ENCODE measurements at regions not wholly inside any gene's neighbourhood (a gene's known extent, or its start where the extent isn't known, plus 50 kb on each side); places are given as distances from the start of the nearest gene placed in this dataset.

DNA sequence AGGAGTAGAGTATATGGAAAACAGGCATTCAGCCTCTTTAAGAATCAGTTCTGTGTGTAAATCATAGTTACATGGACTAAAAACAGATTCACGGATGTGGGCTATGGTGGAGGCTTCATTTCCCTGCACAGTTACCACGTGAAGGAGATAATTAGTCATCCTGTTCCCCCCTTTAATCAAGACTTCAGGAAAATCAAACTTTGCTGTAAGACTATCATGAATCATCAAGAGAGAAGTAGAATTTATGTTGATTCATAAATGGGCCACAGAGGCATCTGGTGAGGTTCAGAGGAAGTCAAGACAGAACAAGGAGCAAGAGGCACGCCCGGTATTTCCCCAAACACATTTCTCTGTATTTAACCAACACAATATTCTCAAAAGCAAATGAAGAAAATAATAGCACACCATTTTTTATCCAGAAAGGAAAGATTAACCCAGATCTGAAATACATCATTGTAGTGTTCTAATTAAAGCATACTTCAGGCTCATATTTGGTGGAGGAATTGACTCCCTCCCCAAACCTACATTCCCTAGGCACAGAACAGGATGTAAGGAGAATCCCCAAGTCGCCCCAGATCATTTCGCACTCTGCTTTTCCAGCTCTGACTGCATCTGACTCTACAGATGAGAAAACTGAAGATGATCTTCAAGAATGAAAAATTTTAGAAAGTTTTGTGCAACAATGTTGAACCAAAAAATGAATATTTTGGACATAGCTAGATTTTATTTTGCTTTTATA, 175.8 kb upstream of the GAS1 start:
- DNase-seq, result peak; percentile 0

DNA sequence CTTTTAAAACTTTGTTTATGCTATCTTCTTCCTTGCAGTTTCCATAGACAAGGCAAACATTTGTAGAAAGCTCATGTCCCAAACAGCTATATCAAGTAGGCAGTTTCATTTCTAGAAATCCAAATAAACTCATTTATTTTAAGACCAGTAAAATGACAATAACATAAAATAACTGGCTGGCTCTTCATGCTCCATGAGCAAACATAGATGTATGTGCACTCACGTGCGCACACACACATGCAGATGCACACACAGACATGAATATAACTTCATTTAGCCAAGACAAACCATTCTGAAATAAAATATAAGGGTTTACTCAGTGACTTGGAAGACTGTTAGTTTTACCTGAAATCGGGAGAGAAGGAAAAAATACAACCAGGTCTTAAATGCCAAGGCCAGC, 176.5 kb upstream of the GAS1 start:
- no peak for DNase-seq

DNA sequence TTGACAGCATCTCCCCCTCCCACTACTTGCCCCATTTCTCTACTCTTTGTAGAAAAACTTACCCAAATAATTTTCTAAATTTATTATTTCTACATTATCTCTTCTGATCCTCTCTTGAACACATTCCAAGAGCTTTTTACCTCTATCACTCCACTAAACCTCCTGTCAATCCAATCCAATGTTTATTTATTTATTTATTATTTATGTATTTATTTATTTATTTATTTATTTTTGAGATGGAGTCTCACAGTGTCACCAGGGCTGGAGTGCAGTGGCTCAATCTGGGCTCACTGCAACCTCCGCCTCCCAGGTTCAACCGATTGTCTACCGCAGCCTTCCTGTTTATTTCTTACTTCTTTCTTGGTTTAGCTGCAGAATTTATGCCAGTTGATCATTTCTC, 178.5 kb upstream of the GAS1 start:
- no peak for DNase-seq

DNA sequence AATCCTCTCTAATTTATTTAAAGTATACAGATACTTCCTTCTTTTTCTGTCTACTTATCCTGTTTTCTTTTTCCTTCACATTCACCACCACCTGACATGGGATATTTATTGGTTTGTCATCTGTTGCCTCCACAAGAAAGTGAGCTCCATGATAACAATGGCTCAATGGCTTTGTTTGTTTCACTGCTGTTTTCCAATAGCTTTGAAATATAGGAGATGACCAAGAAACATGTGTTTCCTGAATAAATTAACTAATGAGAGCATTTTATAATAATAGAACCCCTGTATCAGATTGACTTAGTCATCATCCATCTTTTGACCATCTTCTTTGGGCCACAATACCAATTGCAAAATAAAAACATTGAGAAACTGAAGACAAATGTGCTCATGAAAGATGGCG, 180.2 kb upstream of the GAS1 start:
- no peak for DNase-seq

DNA sequence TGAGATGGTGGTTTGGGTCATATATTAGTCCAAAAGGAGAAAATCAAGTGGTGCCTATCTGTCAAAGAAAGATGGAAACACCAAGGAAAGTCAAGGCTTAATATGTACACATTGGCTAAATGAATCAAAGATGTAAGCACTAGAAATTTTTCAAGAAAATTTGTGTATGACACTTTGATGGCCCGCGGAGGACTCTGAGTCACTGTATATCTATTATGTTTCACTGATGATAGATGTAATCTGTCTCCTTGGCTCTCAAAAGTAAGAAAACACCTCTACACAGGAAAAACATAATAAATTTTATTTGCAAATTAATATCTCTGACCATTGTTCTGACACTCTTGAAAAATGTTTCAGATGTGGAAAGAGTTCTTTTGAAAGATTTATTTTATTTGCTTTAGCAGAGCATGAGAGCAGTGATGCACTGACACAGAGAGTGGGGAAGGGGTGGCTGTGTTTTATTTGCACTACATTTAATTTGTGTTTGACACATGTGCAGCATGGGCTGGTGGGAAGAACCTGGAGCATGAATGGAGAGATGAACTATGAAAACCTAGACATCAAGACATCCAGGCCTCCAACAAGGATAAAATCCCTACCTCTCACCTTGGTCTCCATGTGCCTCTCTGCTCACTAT, 180.8 kb upstream of the GAS1 start:
- DNase-seq, result no peak

DNA sequence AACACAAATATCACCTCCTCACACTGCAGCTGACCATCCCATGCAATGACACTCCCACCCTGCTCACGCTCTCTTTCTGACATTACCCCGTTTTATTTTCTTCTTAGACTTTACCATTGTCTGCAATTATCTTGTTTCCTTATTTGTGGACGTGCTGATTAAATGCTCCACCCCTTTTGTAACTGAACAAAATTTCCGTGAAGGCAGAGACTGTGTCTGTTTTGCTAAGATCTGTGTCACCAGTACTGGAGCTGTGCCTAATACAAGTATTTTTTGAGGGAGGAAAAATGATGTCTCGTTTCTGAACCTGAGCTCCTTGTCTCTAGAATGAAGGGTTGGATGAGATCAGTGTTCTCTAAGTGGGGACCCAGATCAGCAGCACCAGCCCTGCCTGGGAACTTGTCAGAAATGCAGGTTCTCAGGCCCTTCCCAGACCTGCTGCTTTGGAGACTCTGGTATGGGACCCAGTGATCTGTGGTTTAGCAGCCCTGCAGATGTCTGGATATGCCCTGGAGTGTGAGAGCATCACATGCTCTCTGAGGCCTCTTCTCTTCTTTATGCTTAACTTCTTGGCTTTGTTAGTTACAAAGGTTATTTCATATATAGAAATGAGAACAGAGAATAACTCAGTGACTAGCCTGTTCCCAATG, 181.7 kb upstream of the GAS1 start:
- DNase-seq, result no peak

DNA sequence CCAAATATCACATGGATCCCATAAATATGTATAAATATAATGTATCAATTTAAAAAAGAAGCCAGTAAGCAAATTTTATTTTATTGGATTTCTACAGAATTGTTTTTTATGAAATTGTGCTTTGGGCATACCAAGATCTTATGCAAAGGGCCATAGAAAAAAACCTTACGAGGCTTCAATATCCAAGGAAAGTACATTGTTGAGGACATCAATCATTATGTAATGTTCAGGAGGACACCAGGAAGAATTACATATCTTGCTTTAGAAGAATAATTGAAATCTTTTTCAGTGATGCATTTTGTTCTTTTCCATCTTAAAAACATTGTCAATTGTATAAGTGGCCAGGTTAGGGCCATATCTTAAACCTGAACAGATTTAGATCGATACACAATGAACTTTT, 187.8 kb upstream of the GAS1 start:
- DNase-seq, result no peak

DNA sequence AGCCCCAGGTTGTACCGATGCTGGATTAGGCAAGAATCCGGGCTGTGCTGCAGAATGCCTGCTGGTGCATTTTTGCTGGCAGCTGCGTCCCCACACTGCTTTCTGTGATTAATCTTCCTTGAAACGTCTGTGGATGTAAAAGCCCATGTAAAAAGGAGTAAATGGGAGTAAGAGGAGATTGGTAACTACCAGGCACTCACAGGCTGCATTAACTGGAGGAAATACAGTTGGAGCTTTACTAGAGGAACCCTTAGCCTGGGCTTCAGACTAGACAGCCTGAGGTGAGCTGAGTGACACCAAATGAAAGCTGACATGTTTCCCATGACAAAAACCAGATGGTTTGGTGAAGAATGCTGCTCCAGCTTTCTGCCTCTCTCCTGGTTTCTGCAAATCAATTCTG, 190.4 kb upstream of the GAS1 start:
- DNase-seq, result no peak

DNA sequence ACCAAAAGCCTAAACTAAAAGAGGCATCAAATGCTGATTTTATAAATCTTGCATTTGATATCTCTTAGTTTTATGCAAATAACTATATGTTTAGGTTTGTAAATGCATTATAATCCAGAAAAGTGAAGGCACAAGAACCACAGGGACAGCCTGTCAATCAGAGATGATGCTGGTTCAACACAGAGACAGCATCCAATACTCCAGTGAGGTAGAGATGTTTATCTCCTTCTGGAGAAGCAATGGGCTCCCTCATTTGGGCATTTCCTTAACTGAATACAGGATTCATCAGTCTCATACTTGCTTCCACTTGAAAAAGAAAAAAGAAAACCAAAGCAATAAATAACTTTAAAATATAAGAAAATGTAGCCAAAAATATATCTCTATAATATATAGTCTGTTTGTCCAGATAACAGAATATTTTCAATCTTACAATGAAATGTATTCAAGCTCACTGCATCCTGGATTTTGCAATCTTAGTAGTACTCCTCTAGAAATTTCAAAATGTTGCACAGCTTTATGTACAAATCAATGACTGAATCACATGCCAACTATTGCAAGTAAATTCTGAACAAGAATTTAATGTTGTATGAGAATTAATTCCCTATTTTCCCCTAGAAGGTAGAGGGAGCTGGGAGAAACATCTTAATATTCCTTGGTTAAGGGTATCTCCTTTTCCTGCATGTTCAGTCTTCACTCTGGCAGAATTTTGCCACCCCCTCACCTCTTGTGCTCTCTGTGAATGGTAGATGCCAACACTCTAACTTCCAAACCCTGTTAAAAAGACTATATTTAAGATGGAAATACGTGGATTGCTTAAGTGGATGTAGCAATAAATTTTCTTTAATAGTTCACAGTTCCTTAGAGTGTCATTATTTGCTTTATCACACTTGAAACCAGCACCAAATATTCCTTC, 191.1 kb upstream of the GAS1 start:
- DNase-seq, result no peak

DNA sequence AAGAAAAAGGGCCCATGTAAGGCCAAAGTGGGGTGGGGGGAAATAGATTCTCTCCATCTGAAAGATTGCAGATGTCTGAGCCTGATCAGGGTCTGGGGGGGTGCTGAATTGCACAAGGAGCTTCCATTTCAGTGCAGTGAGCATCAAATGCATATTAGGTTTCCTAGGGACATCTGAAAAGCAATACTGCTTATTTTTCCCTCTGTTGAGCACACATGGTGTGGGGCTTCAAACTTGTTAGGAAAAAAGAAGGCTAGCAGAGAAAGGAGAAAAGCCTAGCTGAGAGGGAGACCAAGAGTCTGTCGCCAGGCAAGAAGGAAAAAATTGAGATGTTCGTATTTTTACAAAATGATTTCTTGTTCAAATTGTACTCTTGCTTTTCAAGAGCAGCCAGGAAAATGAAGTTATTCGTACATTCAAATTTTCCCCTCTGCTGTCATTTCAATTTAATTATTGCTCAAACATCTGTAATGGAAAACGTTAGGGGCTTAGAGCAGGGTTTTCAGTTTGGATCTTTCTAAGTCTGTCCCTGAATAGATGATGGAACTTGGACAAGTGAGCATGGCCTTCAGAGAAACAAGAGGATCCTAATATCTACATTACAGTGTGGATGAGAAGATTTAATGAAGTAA, 191.9 kb upstream of the GAS1 start:
- DNase-seq, result no peak

DNA sequence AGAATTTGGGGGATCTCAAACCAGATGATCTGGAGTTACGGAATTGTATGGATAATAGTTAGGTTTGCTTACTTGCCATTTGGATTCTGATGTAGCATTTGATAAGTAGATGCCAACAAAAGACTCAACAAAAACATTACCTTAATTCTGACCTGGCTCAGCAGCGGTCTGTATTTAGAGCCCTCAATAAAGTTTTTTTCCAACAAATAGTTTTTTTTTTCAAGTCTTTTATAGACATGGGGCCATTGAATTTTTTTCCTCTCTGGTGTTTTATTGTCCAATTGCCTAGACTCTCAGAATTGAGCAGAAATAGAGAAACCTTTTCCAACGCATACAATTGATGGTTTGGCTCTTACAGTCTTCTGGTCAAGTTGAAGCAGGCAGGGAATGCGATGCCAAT, 192.8 kb upstream of the GAS1 start:
- no peak for DNase-seq

DNA sequence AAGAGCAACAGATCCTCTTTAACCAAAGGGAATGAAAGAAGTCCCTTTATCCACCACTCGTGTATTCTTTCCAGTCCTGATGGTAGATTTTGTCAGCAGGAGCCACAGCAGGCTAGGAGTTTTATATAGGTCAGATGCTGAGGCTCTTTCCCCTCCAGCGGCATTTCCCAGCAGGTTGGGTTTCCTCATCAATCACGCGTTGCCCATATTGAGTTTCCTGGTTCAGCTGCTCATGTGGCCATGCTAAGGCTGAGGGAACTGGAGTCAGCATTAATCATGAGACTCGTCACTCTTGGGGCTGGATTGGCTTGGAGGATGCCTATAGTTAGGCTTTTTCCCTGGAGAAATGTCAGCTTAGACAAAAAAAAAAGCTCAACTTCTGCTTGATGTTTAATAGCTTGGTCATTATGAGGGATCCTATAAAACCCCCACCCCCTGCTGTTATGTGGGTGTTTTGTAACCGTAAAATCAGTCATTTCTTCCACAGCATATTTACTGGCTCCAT, 193.4 kb upstream of the GAS1 start:
- no peak for DNase-seq

DNA sequence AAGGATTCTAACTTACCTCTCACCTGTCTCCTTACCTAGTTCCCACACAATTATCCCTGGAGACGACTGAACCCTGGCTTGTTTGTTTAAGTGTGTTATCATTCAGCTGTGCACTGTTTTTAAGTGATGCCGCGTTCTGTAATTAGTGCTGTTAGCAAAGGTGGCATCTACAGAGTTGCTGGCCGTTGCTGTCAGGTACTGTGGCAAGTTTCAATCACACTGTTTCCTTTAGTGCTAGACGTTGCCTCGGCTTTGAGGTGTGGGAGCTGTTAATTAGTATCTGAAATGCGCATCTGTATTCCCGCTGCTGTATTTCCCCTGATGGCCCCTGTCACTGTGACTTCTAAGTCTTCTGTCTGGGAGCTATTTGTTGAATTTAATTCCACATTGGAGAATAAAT, 193.8 kb upstream of the GAS1 start:
- no peak for DNase-seq

DNA sequence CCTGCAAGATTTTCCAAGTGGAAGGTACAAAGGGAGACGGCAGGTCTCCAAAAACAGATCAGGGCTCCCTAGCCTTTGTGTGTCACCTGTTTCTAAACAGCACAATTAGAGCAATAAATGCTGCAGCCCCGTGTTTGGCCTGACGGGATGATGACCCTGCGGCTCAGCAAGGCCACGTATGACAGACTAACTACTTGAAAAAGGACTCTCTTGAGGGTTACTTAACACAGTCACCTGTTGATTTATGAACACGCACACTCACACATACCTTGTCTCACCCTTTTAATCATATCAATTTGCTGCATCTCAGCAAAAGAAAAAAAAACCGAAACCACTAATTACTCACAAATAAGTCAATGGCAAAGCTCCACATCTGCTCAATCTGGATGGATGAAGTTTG, 199.6 kb upstream of the GAS1 start:
- no peak for DNase-seq

DNA sequence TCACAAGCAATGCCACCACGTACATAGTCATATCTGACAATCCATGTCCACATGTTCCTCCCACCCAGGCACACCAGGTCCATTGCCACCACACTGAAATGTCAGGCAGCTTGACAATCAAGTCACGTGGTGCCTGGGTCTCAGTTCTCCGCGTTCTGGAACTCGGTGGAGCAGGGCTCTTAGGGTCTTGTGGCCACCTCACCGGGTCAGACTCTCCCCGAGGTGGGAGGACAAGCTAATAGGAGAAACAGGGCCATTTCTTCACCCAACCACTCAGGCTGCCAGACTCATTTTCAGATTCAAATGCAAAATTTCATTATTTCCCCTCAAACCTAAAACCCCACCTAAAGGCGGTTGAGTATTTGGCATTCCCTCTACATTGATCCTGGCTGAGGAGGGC, 200.5 kb upstream of the GAS1 start:
- DNase-seq, result no peak

DNA sequence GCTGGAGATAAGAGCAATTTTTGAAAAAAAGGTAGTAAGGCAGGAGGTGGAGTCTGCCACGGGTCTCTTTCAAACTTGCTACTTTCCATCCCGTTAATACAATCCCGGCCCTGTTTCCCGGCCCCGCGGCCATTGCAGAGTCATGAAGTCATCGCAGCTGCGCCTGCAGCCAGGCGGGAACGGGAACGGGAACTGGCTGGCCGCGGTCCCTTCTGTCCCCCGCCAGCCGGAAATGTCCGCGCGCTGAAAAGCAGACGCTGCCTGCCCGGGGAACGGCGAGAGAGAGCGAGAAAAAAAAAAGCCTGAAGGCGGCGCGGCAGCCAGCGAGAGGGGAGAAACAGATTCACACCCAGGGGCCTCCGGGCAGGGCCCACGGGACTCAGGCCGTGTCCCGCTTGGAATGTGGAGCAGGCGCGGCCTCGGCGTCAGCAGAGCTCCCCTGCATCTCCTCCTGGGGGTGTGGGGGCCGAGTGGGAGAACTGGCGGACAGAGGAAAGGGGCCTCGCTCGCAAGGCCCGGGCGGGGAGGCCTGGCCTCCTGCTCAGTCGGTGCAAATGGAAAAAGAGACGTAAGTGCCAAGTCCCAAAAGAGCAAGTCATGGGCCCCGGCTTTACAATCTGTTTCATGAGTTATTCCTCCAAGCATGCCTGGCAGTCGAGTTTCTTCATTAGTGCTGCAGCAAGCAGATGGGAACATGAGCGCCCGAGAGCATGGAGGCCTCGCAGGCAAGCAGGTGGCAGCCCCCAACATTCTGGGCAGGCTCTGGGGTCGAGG, 201.2 kb upstream of the GAS1 start:
- no peak for DNase-seq

DNA sequence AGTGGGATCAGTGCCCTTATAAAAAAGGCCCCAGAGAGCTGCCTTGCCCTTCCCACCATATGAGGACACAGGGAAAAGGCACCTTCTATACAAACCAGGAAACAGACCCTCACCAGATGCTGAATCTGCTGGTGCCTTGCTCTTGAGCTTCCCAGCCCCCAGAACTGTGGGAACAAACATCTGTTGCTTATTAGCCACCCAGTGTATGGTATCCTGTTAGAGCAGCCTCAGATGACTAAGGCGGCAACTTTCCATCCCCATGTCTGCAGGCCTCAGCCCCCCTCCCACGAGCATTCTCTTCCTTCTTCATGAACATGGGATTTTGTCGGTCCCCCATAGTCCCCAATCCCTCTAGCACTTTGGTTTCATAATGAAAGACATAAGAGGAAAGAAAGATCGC, 202.5 kb upstream of the GAS1 start:
- DNase-seq, result no peak

DNA sequence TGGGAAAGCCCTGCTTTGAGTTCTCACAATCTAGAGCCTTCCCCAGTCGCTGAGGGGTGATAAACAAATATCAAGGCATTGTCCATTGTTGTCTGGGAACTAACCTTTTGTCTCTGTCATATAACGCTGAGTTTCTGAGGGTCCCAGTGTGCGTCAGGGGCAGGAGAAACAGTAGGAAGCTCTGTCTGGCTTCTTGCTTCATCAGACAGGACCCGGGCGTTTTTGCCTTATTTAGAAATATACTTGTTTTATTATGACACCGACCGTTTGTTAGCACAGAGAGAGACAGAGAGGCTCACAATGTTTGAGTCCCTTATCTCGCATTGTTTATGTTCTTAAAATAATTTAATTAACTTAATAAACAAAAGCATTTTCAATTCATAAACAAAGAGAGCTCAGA, 204.9 kb upstream of the GAS1 start:
- no peak for DNase-seq

DNA sequence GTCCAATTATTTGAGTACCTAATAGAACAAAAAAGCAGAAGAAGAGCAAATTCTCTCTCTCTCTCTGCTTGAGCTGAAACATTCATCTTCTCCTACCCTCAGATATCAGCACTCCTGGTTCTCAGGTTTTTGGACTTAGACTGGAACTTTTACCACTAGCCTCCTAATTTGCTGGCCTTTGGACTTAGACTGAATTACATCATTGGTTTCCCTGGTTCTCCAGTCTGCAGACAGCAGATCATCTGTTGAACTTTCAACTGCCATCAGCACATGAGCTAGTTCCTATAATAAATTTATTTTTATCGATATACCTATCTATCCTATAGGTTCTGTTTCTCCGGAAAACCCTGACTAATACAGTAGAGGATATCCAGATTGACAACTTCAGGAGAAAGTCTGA, 208.9 kb upstream of the GAS1 start:
- no peak for DNase-seq

DNA sequence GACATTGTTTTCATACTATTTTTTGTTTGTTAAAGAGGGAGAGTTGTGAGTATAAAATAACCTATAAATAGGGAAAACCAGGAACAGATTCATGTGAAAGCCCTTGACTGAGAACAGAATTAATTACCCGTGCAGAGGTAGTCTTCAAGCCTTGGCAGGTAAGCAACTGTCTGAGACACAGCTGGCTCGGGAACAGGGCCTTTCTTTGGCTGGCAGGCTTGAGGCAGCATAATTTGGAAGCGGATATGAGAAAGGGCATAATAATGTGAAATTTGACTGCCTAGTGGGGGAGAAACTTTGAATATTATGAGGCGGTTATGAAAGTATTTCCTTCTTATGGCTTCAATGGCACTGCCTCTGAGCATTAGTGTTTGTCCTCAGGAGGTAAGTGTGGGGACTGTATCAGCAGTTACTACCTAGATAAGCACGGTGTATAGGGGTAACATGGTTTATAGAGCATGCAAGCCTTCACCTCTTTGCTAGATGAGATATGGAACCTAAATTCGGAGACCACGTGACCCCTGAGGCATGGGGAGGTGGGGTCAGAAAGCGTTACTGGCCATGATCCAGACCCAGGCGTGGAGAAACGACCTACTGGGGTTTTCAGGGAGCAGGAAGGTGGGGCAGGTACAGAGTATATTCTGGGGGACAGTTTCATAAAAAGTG, 210.2 kb upstream of the GAS1 start:
- no peak for DNase-seq

DNA sequence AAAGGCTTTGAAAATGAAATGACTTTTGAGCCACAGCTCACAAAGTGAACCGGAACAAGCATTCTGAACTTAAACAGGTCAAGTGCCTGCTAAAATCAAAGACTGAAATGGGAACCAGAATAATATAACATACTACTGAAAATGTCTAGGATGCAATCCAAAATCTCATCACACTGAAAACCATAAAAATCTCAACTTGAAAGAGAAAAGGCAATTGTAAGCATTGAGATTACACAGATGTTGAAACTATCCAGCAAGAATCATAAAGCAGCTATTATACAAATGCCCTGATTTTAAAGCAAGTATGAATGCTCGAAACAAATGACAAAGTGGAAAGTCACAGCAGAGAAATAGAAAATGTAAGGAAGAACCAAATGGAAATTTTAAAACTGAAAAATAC, 211.5 kb upstream of the GAS1 start:
- no peak for DNase-seq

Data from CD4-positive, alpha-beta T cell treated with Interleukin-4 for 4 hours (primary cell).